ENCODE measurements at regions not wholly inside any gene's neighbourhood (a gene's known extent, or its start where the extent isn't known, plus 50 kb on each side); places are given as distances from the start of the nearest gene placed in this dataset.

- Histone ChIP-seq H4K20me1 (ENCODE audit: insufficient read depth) (no peaks in the 10 kb centered on the region), H3K9me3 (ENCODE audit: control insufficient read depth in 1 of 2, insufficient read depth in 1 of 2, low read depth in 1 of 2, low read length in 2 of 2) (no peaks in the 10 kb centered on the region), H3K27ac (ENCODE audit: low read depth, low read length) (no peak overlapping the region), H3K4me3 (replicated peaks in 1 of 2; ENCODE audit: low read depth in 1 of 2, low read length in 2 of 2) (no peak overlapping the region), H3K79me2 (ENCODE audit: insufficient read depth, low read length) (no peaks in the 10 kb centered on the region), H3K9me2 (ENCODE audit: insufficient read depth) (no peaks in the 10 kb centered on the region), H3K9ac (ENCODE audit: low read length) (no peak overlapping the region), H3K4me1 (ENCODE audit: control insufficient read depth in 1 of 2, insufficient read depth in 2 of 2, low read length in 2 of 2) (peaks cover 4 to 12% of the 10 kb centered on the region in 2 experiments), H2AFZ (ENCODE audit: low read depth, low read length, poor library complexity, severe bottlenecking) (no peak overlapping the region), H3K27me3 (ENCODE audit: insufficient read depth, low read length) (no peaks in the 10 kb centered on the region), H3K36me3 (ENCODE audit: control insufficient read depth in 1 of 2, insufficient read depth in 2 of 2, low read length in 2 of 2) (no peaks in the 10 kb centered on the region), H3K4me2 (ENCODE audit: low read length) (no peak overlapping the region)
- ATAC-seq: no peak
- ChIA-PET RAD21 (ENCODE audit: low non-redundant PET in 1 of 2, low total read pairs in 2 of 2, uncharacterized antibody in 2 of 2, unreplicated experiment in 2 of 2) (no interaction called here), POLR2A (no interaction called here), CTCF (interaction anchor here (1.0 to 3.7 kb wide), 2 partner anchors 10 to 11 kb away, joined by 3 to 28 read pairs; no protein-coding TSS in a partner anchor)
- TF ChIP-seq EZH2 (IDR thresholded peaks at IDR 0.05) (no peak), JUND (IDR thresholded peaks at IDR 0.05) (no peak), ELF1 (IDR thresholded peaks at IDR 0.05; ENCODE audit: borderline replicate concordance, low read depth) (no peak), SRF (IDR thresholded peaks at IDR 0.05; ENCODE audit: low read depth) (no peak), CTCF (IDR thresholded peaks at IDR 0.05 in 2 of 3, conservative IDR thresholded peaks at IDR 0.05 in 1 of 3; ENCODE audit: borderline replicate concordance in 1 of 3, insufficient read depth in 1 of 3, low read depth in 2 of 3, low read length in 2 of 3) (no peak), RAD21 (IDR thresholded peaks at IDR 0.05; ENCODE audit: low read depth) (no peak), SIN3A (IDR thresholded peaks at IDR 0.05; ENCODE audit: low read depth) (no peak), MAX (IDR thresholded peaks at IDR 0.05) (no peak), EGR1 (IDR thresholded peaks at IDR 0.05; ENCODE audit: low read depth) (no peak), CEBPB (IDR thresholded peaks at IDR 0.05; ENCODE audit: low read depth) (no peak), YY1 (IDR thresholded peaks at IDR 0.05; ENCODE audit: extremely low read depth, insufficient replicate concordance, low read depth, low read length) (no peak), ZBTB33 (IDR thresholded peaks at IDR 0.05; ENCODE audit: extremely low read depth, insufficient replicate concordance, low read length) (no peak), ZNF274 (IDR thresholded peaks at IDR 0.05; ENCODE audit: low read depth, low read length) (no peak), EZH2phosphoT487 (IDR thresholded peaks at IDR 0.05; ENCODE audit: borderline replicate concordance) (no peak), SP1 (IDR thresholded peaks at IDR 0.05; ENCODE audit: low read depth) (no peak), ATF3 (IDR thresholded peaks at IDR 0.05) (no peak), POLR2A (IDR thresholded peaks at IDR 0.05; ENCODE audit: borderline replicate concordance, extremely low read depth, insufficient read depth, insufficient read length) (no peak), ZFX (IDR thresholded peaks at IDR 0.05) (no peak), TCF7L2 (IDR thresholded peaks at IDR 0.05; ENCODE audit: borderline replicate concordance, extremely low read depth, insufficient read depth, insufficient read length) (no peak)
- intact Hi-C loops (cut with micrococcal nuclease): no loop called here
- BruUV-seq (replicated peaks): no TSS peak
- DNase-seq (ENCODE audit: low read depth, low spot score): no peak
Measured at GRCh38 chr12:13371797-13372196, 175.3 kb downstream of the EMP1 start.

Measured in HCT116 (cell line).